LNCaP clone FGC (cell line): ENCODE measurements at regions not wholly inside any gene's neighbourhood (a gene's known extent, or its start where the extent isn't known, plus 50 kb on each side); places are given as distances from the start of the nearest gene placed in this dataset.

Experiments
- DNase-seq: peaks from one replicate; pipeline ENCODE4 v3.0.0-alpha.2; 2011; ENCODE audit warnings: low read depth
- H3K4me3 ChIP-seq: 2 replicates; pipeline ENCODE4 v1.5.1; 2011; ENCODE audit warnings: mild to moderate bottlenecking, low read depth, low read length, control low read depth
- CTCF ChIP-seq: IDR thresholded peaks from 2 replicates; pipeline ENCODE4 v1.5.1; 2012; ENCODE audit warnings: mild to moderate bottlenecking; ENCODE audit not compliant: control insufficient read depth, insufficient read depth; ENCODE audit errors: extremely low read depth

- no peak for TF ChIP-seq CTCF
- DNase-seq: no peak
- no peak overlapping the region for H3K4me3 ChIP-seq
Observed at GRCh38 chr3:176755977-176756376, 441.3 kb downstream of the TBL1XR1 start.

- no peak for DNase-seq
- no peak for TF ChIP-seq CTCF
- H3K4me3 ChIP-seq: no peak overlapping the region
Observed at GRCh38 chr3:176755552-176755951, 441.7 kb downstream of the TBL1XR1 start.

- TF ChIP-seq CTCF: no peak
- no peak overlapping the region for H3K4me3 ChIP-seq
- peak; percentile 70 for DNase-seq
Observed at GRCh38 chr3:176741664-176742047, 455.6 kb downstream of the TBL1XR1 start.

- no peak for TF ChIP-seq CTCF
- no peak for DNase-seq
- no peak overlapping the region for H3K4me3 ChIP-seq
Observed at GRCh38 chr3:176740906-176741663, 456.2 kb downstream of the TBL1XR1 start.

GRCh38 chr3:176739159-176739558 lies 458.1 kb downstream of the TBL1XR1 start:
- no peak overlapping the region for H3K4me3 ChIP-seq
- peak; percentile 95 for DNase-seq
- no peak for TF ChIP-seq CTCF

GRCh38 chr3:176737480-176738110 lies 459.7 kb downstream of the TBL1XR1 start:
- DNase-seq: no peak

More at GRCh38 chr3:176737480-176738110, 459.7 kb downstream of the TBL1XR1 start:
- H3K4me3 ChIP-seq: no peak overlapping the region
- no peak for TF ChIP-seq CTCF
